Fibroblast of skin of right biceps (primary cell): ENCODE measurements at regions not wholly inside any gene's neighbourhood (a gene's known extent, or its start where the extent isn't known, plus 50 kb on each side); places are given as distances from the start of the nearest gene placed in this dataset.
"Not testable (repeated sequence)": the region's sequence is repeated elsewhere in the genome, so short reads cannot be mapped to it uniquely, and the experiment has no call there.

ENCODE experiments used
- DNase-seq: peaks from one replicate; pipeline ENCODE4 v3.0.0-alpha.2; 2013

DNA sequence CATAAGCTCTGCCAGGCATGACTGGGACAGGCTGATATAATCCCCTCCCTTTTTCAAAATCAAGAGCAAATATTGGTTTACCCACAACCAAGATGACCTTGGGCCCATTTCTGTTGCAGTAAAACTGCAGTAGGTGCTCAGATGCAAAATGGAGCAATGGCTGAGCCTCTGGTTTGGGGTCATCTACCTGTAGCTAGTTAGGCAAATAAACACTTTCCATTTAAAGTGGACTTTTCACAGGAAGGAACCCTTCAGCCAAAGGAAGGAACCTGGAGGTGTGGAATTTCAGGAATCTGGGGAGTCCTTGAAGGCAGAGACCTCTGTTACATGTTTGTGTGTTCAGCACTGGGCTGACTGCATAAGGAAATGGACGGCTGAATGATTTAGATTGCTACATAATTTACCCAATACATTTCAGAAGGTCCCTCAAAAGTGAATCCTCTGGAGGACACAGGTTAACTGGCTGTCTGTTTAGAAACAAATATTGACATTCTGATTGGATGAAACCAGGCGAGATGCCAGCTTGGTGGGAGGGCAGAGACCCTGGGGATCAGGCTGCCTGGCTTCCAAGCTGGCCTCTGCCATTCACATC, 170.1 kb upstream of the ZNF618 start:
- no peak for DNase-seq

- no peak for DNase-seq
These were observed 168.0 kb upstream of the ZNF618 start for GRCh38 chr9:113707953-113708695.

- no peak for DNase-seq
These were observed 167.0 kb upstream of the ZNF618 start for GRCh38 chr9:113708821-113709713.

- no peak for DNase-seq
These were observed 166.4 kb upstream of the ZNF618 start for GRCh38 chr9:113709721-113710120.

- no peak for DNase-seq
These were observed 164.9 kb upstream of the ZNF618 start for GRCh38 chr9:113711251-113711650.

- DNase-seq = peak; percentile 64
These were observed 164.1 kb upstream of the ZNF618 start for GRCh38 chr9:113712053-113712452.

DNA sequence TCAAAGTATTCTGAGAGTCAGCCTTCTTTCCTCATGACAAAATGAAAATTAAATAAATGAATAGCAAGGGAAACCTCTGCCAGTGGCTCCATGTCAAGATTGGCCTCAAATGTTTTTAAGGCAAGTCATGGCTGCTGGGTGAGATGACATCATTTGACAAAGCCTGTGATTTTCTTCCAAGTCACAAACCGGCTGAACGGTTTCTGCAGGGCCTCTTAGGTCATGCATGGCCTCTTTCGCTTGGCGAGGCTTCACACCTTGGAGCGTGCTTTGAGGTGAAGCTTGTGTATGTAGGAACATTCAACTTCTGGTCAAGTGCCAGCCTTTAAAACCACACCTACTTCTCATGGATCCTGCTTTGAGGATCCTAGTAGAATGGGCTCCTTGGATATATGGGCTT, 161.0 kb upstream of the ZNF618 start:
- peak; percentile 68 for DNase-seq

DNA sequence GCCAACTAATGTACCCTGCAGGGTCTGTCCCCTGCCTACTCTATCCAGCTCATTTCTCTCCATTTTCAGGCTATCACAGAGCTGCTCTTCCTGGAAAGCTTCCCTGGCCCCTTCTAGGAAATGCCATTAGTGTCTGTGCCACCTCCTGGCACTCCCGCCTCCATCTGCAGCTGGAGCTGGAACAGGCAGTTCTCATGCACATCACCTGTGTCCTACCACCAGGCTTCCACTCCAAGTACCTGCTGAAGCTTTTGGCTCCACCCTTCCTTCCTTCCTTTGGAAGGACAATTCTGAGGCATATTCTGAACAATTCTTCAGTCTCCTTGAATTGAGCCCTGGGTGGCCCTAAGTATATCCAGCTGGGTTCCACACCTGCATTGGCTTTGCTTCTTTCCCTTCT, 156.2 kb upstream of the ZNF618 start:
- DNase-seq = no peak

GRCh38 chr9:113720495-113720894, 155.6 kb upstream of the ZNF618 start:
- no peak for DNase-seq

DNA sequence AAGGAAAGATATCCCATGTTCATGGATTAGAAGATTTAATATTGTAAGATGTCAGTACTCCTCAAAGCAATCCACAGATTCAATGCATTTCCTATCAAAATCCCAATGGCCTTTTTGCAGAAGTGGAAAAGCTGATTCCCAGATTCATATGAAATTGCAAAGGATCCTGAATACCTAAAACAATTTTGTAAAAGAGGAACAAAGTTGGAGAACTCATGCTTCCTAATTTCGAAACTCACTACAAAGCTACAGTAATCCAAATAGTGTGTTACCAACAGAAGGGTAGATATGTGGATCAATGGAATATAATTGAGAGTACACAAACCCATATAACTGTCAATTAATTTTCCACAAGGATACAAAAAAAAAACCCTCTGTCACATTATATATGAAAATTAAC, 154.3 kb upstream of the ZNF618 start:
- DNase-seq = no peak

- no peak for DNase-seq
These were observed 151.9 kb upstream of the ZNF618 start for GRCh38 chr9:113724202-113724601.

DNA sequence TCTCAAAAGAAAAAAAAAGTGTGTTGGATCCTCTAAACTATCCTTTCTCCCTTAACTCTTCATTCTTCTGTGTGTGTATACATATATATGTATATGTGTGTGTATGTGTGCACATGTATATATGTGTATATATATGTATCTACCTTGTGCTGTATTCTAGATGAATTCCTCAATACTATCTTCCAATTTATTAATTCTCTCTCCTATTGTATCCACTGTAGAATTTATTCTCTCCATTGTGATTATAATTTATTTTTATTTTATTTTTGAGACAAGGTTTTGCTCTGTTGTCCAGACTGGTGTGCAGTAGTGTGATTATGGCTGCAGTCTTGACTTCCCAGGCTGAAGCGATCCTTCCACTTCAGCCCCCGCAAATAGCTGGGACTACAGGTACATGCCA, 147.1 kb upstream of the ZNF618 start:
- DNase-seq = no peak

- no peak for DNase-seq
These were observed 141.3 kb upstream of the ZNF618 start for GRCh38 chr9:113734826-113735225.

GRCh38 chr9:113737517-113738271, 138.4 kb upstream of the ZNF618 start:
- peak; percentile 53 for DNase-seq

- DNase-seq = no peak
These were observed 137.6 kb upstream of the ZNF618 start for GRCh38 chr9:113738496-113738892.

DNA sequence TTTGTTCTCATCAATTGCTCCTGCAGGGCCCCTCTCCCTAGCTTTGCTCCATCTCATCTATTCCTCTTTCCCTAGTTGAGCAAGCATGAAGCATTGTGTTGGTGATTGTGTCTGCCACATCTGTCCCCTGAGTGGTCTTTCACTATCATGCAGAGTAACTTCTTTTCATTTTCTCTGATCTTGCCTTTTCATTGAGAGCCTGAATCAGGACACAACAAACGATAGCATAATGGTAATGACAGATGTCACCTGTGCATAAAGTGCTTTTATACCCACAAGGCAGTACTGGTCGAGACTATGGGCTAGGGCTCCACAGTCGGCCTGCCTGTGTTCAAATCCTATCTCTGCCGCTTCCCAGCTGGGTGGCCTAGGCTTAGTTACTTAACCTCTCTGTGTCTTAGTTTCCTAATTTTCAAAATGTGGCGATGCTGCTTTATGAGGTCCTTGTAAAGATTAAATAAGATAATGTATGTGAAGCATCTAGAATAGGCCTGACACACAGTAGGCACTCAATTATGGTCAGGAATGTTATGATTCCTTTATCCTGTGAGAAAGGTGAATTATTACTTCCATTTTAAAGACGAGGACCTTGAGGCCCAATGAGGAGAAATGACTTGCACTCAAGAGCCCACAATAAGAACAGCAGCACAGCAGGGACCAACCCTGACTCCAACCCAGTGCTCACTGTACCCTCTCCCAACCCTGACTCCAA, 137.1 kb upstream of the ZNF618 start:
- DNase-seq = no peak

GRCh38 chr9:113739605-113740507, 136.3 kb upstream of the ZNF618 start:
- DNase-seq = not testable (repeated sequence)

- DNase-seq = peak; percentile 92
These were observed 135.3 kb upstream of the ZNF618 start for GRCh38 chr9:113740508-113741500.

DNA sequence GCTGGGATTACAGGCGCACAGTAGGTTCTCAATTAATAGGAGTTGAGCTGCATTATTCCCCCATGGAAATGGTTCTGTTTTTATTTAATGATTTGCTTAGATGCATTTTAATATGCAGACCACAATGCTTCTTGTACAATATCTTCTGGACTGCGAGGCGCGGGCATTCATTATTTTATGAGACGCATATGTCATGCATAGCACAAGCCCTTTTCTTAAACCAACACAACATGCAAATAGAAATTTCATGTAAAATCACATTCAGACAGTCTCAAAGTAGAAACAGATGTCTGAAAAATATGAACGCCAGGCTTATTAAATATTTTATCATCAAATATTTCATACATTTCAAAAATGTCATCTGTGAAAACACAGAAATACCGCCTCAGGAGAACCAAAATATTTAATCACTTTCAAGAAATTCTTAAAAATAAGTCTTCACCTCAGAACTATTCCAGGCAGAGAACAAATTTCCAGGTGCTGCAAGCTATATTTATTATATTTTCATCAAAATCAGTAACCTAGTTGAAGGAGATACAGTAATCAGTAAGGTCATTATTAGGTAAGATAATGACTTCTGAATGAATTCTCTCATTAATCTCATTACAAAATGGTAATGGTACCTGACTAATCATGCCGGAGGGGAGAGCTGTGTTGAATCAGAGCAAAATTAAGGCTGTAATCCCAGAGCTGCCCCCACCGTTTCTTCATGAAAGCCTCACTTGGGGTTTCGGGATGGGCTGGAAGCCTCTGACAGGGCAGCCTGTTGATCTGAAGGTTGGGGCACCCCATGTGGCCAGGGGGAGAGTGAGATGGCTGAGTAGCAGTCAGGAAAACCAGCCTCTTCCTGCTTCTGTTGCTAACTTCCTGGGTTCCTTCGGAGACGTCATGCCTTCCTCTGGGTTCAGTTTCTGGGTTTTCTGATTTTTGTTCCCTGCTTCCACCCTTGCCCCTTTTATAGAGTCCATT, 133.9 kb upstream of the ZNF618 start:
- peak; percentile 27 for DNase-seq
